A673 (cell line): ENCODE measurements at regions not wholly inside any gene's neighbourhood (a gene's known extent, or its start where the extent isn't known, plus 50 kb on each side); places are given as distances from the start of the nearest gene placed in this dataset.

Experiments used
- BruUV-seq: library from RNA; stranded (reverse); fragments of 400-500 nt; replicated peaks from 2 replicates; lab custom pipeline; 2021; lab: Mats Ljungman, UMichigan
- CTCF ChIA-PET: fragments of 300-600 bp; sonication (Branson Sonifier 250); formaldehyde crosslinking; loops from one replicate; lab custom pipeline; 2022; ENCODE audit warnings: antibody characterized with exemption; lab: Charles Lee
- POLR2A ChIA-PET: fragments of 300-600 bp; sonication (Branson Sonifier 250); formaldehyde crosslinking; loops from one replicate; lab custom pipeline; 2022; ENCODE audit warnings: antibody characterized with exemption; ENCODE audit not compliant: low non-redundant PET; lab: Charles Lee
- DNase-seq: peaks from one replicate; pipeline ENCODE4 v3.0.0-alpha.2; 2015; ENCODE audit warnings: low spot score
- H3K27ac ChIP-seq: fragments of 200-600 bp; sonication (generic); 2 replicates; pipeline ENCODE4 v1.5.1; 2016; ENCODE audit warnings: mixed run types, low read depth, mild to moderate bottlenecking, mixed read lengths, antibody characterized with exemption, low read length; ENCODE audit not compliant: poor library complexity, severe bottlenecking
- H3K27me3 ChIP-seq: fragments of 200-600 bp; sonication (generic); replicated peaks from 2 replicates; pipeline ENCODE4 v1.6.1; 2017; ENCODE audit warnings: mixed run types, low read depth, mild to moderate bottlenecking, mixed read lengths, antibody characterized with exemption, low read length; ENCODE audit not compliant: insufficient read depth, poor library complexity
- H3K36me3 ChIP-seq: fragments of 200-600 bp; sonication (generic); 2 replicates; pipeline ENCODE4 v1.6.1; 2016; ENCODE audit warnings: mixed run types, mild to moderate bottlenecking, mixed read lengths, antibody characterized with exemption, low read length; ENCODE audit not compliant: insufficient read depth, poor library complexity, severe bottlenecking
- H3K4me1 ChIP-seq: fragments of 200-600 bp; sonication (generic); 2 replicates; pipeline ENCODE4 v1.6.1; 2017; ENCODE audit warnings: mixed run types, mild to moderate bottlenecking, mixed read lengths, antibody characterized with exemption, low read length; ENCODE audit not compliant: insufficient read depth, poor library complexity, severe bottlenecking
- H3K4me3 ChIP-seq: fragments of 200-600 bp; sonication (generic); 2 replicates; pipeline ENCODE4 v1.5.1; 2016; ENCODE audit warnings: low read depth, mixed run types, mild to moderate bottlenecking, mixed read lengths, low read length; ENCODE audit not compliant: poor library complexity, severe bottlenecking
- H3K9me3 ChIP-seq: fragments of 200-600 bp; sonication (generic); 2 replicates; pipeline ENCODE4 v1.6.1; 2016; ENCODE audit warnings: mixed run types, low read depth, mild to moderate bottlenecking, mixed read lengths, antibody characterized with exemption, low read length; ENCODE audit not compliant: poor library complexity, severe bottlenecking
- EZH2 ChIP-seq: fragments of 200-600 bp; sonication (generic); IDR thresholded peaks from 2 replicates; pipeline ENCODE4 v1.6.1; 2017; ENCODE audit warnings: borderline replicate concordance, low read depth, mild to moderate bottlenecking, mixed read lengths, antibody characterized with exemption, low read length; ENCODE audit not compliant: poor library complexity, severe bottlenecking
- intact Hi-C: fragments of 100-400 bp; cut with micrococcal nuclease; formaldehyde crosslinking; loops from one replicate; pipeline ENCODE4 v1.10.0; 2022; ENCODE audit not compliant: unreplicated experiment
- TF ChIP-seq, protein P1 (sequence below): fragments of 300-800, 200-600 bp; sonication (generic); conservative IDR thresholded peaks from 2 replicates; pipeline ENCODE4 v1.5.1; 2017; ENCODE audit warnings: low read depth, mild to moderate bottlenecking, antibody characterized with exemption, low read length, moderate library complexity, mixed read lengths

- POLR2A ChIA-PET: interaction anchor here (0.6 kb wide), 1 partner anchor 9 kb away, joined by 4 read pairs; no protein-coding TSS in a partner anchor
- CTCF ChIA-PET: no interaction called here
- H3K4me3 ChIP-seq: no peak overlapping the region
- TF ChIP-seq, protein P1, sequence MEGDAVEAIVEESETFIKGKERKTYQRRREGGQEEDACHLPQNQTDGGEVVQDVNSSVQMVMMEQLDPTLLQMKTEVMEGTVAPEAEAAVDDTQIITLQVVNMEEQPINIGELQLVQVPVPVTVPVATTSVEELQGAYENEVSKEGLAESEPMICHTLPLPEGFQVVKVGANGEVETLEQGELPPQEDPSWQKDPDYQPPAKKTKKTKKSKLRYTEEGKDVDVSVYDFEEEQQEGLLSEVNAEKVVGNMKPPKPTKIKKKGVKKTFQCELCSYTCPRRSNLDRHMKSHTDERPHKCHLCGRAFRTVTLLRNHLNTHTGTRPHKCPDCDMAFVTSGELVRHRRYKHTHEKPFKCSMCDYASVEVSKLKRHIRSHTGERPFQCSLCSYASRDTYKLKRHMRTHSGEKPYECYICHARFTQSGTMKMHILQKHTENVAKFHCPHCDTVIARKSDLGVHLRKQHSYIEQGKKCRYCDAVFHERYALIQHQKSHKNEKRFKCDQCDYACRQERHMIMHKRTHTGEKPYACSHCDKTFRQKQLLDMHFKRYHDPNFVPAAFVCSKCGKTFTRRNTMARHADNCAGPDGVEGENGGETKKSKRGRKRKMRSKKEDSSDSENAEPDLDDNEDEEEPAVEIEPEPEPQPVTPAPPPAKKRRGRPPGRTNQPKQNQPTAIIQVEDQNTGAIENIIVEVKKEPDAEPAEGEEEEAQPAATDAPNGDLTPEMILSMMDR: no peak
- no peak for TF ChIP-seq EZH2
- intact Hi-C loops: no loop called here
- no peaks in the 10 kb centered on the region for H3K27me3 ChIP-seq
- no peaks in the 10 kb centered on the region for H3K9me3 ChIP-seq
- DNase-seq: no peak
- no peaks in the 10 kb centered on the region for H3K4me1 ChIP-seq
- no peaks in the 10 kb centered on the region for H3K36me3 ChIP-seq
- H3K27ac ChIP-seq: no peak overlapping the region
- BruUV-seq: no TSS peak
Measured at GRCh38 chr19:31499281-31500196, 150.3 kb upstream of the TSHZ3 start.

DNA sequence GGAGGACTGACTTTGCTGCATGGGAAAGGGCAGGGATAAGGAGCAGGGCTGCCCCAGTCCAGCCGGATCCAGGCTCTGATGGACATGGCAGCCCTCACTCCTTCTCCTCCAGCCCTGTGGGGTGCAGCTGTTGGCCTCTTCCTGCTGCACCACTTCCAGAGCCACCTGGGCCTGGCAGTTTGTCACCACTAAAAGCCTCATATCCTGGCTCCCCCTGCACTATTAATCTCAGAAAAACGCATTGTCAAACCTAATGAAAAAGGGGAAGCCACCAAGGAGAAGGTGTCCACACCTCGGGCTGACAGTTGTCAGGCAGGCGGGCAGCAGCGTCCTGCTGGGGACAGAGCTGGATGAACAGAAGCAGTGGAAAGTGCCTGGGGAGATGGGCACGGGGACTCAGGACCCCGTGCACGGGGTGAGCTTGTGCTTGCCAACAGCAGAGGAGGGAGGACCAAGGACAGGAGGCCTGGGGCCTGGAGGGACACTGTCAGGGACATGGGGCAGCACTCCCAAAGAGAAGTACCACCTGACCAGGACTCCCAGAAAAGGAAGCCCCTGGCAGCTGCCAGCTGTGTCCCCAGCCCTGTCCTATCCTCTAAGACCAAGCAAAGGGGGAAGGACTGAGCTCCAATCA is 151.1 kb upstream of the TSHZ3 start:
- H3K9me3 ChIP-seq: no peaks in the 10 kb centered on the region
- H3K36me3 ChIP-seq: no peaks in the 10 kb centered on the region
- no peaks in the 10 kb centered on the region for H3K27me3 ChIP-seq
- TF ChIP-seq, protein P1: no peak
- no peak for TF ChIP-seq EZH2
- ChIA-PET CTCF (no interaction called here), POLR2A (no interaction called here)
- no peaks in the 10 kb centered on the region for H3K4me1 ChIP-seq
- intact Hi-C loops: no loop called here
- BruUV-seq: no TSS peak
- no peak for DNase-seq
- H3K27ac ChIP-seq: no peak overlapping the region
- no peak overlapping the region for H3K4me3 ChIP-seq

GRCh38 chr19:31500946-31501345 is 151.7 kb upstream of the TSHZ3 start:
- BruUV-seq: no TSS peak
- no peaks in the 10 kb centered on the region for H3K36me3 ChIP-seq
- H3K27ac ChIP-seq: no peak overlapping the region
- H3K4me1 ChIP-seq: no peaks in the 10 kb centered on the region
- ChIA-PET POLR2A (no interaction called here), CTCF (no interaction called here)
- intact Hi-C loops: no loop called here
- TF ChIP-seq EZH2: no peak
- TF ChIP-seq, protein P1: no peak
- H3K4me3 ChIP-seq: no peak overlapping the region
- H3K9me3 ChIP-seq: no peaks in the 10 kb centered on the region
- H3K27me3 ChIP-seq: no peaks in the 10 kb centered on the region
- no peak for DNase-seq
